Transverse colon (tissue), 3 donors: ENCODE measurements at regions not wholly inside any gene's neighbourhood (a gene's known extent, or its start where the extent isn't known, plus 50 kb on each side); places are given as distances from the start of the nearest gene placed in this dataset.
"Not testable (repeated sequence)": the region's sequence is repeated elsewhere in the genome, so short reads cannot be mapped to it uniquely, and the experiment has no call there.

Source experiments
- POLR2A ChIP-seq: fragments of 450-650 bp; IDR thresholded peaks from one replicate; pipeline ENCODE4 v1.6.1; 2016; ENCODE audit warnings: antibody characterized with exemption, mild to moderate bottlenecking, moderate library complexity
- TF ChIP-seq, protein P1 (sequence below), 5 experiments: fragments of 200-600 bp in 3 of 5; fragments of 450-650 bp in 2 of 5; sonication (generic) in 3 of 5; IDR thresholded peaks; 1 replicate in 2 of 5; 2 replicates in 3 of 5; pipeline ENCODE4 v1.5.1; 2016 to 2017; ENCODE audit warnings: antibody characterized with exemption in 5 of 5, inconsistent platforms in 3 of 5, mild to moderate bottlenecking in 2 of 5, moderate library complexity in 1 of 5

DNA sequence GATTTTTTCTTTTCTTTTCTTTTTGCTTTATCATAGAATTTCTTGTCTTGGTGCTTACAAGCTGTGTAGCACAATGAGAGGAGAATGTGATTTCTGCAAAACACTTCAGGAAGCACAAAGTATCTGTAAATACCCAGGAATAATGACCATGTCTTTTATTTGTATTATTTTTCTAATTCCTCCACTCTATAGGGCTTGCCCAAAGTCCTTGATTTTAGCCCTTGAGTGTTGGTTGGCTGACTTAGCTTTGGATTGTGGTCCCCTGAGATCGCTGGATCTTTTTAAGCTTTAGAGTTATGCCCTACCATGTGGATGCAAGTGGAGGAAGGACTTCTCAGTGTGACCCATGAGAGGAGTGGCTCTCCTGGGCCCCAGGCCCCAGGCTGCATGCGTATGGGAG, 52.2 kb downstream of the HOXC4 start:
- TF ChIP-seq, protein P1, sequence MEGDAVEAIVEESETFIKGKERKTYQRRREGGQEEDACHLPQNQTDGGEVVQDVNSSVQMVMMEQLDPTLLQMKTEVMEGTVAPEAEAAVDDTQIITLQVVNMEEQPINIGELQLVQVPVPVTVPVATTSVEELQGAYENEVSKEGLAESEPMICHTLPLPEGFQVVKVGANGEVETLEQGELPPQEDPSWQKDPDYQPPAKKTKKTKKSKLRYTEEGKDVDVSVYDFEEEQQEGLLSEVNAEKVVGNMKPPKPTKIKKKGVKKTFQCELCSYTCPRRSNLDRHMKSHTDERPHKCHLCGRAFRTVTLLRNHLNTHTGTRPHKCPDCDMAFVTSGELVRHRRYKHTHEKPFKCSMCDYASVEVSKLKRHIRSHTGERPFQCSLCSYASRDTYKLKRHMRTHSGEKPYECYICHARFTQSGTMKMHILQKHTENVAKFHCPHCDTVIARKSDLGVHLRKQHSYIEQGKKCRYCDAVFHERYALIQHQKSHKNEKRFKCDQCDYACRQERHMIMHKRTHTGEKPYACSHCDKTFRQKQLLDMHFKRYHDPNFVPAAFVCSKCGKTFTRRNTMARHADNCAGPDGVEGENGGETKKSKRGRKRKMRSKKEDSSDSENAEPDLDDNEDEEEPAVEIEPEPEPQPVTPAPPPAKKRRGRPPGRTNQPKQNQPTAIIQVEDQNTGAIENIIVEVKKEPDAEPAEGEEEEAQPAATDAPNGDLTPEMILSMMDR (IDR thresholded peaks at IDR 0.05) = not testable (repeated sequence)
- TF ChIP-seq POLR2A = not testable (repeated sequence)
